Breast epithelium (tissue), 3 donors: ENCODE measurements at regions not wholly inside any gene's neighbourhood (a gene's known extent, or its start where the extent isn't known, plus 50 kb on each side); places are given as distances from the start of the nearest gene placed in this dataset.

ENCODE experiments used
- CTCF ChIP-seq, 3 donors: fragments of 450-650 bp; IDR thresholded peaks; one replicate each; pipeline ENCODE4 v1.5.1; 2016 to 2017; ENCODE audit warnings: antibody characterized with exemption in 3 of 3, mild to moderate bottlenecking in 3 of 3, moderate library complexity in 3 of 3
- POLR2AphosphoS5 ChIP-seq, 3 donors: sonication (generic); formaldehyde crosslinking; IDR thresholded peaks; one replicate each; pipeline ENCODE4 v1.6.1; 2017; ENCODE audit warnings: antibody characterized with exemption in 3 of 3

- TF ChIP-seq POLR2AphosphoS5 (IDR thresholded peaks at IDR 0.05) (no peak), CTCF (IDR thresholded peaks at IDR 0.05) (no peak)
Observed at GRCh38 chr1:208979776-208980175, 603.7 kb upstream of the CAMK1G start.
